ENCODE measurements at regions not wholly inside any gene's neighbourhood (a gene's known extent, or its start where the extent isn't known, plus 50 kb on each side); places are given as distances from the start of the nearest gene placed in this dataset.

DNA sequence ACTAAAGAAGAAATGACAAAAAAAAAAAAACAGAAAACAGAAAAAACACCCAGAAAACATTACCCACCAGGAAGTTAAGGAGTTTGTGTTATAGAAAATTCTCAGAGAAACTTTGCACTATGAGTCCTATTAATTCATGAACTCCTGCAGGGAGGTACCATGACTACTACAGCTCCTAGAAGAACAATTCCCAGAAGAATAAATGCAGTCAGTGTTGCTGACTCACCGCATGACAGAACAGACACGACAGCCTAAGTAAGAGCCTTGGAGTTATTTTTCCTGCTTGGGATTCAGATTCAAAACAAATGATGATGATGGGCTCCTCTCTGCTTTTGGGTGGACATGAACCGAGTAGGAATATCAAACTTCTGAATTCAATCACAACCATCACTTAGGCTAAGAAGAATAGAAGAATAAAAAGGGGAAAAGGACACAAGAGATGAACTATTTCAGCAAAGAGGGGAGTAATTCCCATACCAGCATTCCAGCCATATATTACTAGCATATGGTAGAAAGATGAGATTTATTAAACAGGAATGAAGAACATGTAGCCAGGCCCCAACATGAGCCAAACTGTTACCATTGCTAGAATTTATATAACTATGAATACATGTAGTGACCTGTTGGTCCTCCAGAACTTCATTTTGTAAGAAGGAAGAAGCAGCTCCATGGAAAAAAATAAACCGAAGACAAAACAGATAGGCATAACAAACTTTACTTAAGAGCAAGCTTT, 209.6 kb upstream of the PDE4D start:
- H3K4me3 ChIP-seq (ENCODE audit: low read depth, low read length), result no peak overlapping the region
- no peak for DNase-seq (ENCODE audit: low read depth)
- TF ChIP-seq CTCF (conservative IDR thresholded peaks at IDR 0.05; ENCODE audit: low read depth, low read length), result no peak

- no peak for TF ChIP-seq CTCF (conservative IDR thresholded peaks at IDR 0.05; ENCODE audit: low read depth, low read length)
- H3K4me3 ChIP-seq (ENCODE audit: low read depth, low read length), result no peak overlapping the region
- DNase-seq (ENCODE audit: low read depth), result no peak
Measured at GRCh38 chr5:60101573-60101972, 208.0 kb upstream of the PDE4D start.

DNA sequence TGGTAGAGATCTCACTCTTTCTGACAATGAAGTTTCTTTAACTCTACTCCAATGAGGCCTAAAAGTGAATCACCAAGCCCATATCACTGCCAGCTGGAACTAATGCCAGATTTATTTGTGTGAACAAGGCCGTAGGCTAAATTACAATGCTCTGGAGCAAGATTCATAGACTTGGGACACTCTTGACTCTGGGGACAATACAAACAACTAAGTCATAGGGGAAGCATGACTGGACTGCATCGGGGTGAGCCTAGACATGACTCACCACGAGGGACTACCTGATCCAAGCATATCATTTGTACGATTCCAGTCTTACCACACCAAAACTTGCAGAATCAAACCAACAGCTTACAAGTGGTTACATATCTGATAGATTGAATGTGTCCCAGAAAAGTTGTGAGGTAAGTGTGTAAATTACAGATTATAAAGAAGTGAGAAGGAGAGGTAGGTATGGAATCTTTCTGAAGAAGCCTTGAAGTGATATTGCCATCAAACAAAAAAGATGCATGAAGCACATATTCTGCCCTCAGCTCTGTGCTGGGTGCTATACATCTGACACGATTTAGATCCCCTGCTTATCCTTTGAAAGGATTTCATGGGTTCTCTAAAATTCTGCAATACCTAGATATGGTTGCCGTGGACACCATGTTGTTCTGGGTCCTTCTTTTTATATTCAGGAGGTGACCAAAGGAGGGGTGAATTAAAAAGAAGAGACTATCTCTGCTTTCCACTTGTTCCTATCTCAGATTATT, 199.3 kb upstream of the PDE4D start:
- DNase-seq (ENCODE audit: low read depth), result no peak
- TF ChIP-seq CTCF (conservative IDR thresholded peaks at IDR 0.05; ENCODE audit: low read depth, low read length), result no peak
- H3K4me3 ChIP-seq (ENCODE audit: low read depth, low read length), result no peak overlapping the region

DNA sequence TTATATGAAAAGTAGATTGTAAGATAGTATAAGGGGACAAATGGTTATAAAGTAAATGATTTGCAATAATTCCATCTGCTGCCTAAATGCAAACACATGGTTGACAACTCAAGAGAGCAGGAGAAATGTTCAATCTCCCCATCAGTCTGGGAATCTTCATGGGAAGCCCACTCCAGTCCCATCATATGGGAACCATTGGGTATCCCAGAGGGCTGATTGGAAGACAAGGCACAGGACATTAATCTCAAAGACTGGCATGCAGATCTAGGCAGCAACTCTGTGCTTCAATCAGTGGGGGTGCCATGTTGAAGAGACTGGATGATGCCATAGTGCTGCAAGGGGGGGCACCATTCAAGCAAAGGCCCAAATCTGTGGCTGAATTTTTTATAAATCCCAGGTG, 193.1 kb upstream of the PDE4D start:
- TF ChIP-seq CTCF (conservative IDR thresholded peaks at IDR 0.05; ENCODE audit: low read depth, low read length), result no peak
- no peak for DNase-seq (ENCODE audit: low read depth)
- H3K4me3 ChIP-seq (ENCODE audit: low read depth, low read length), result no peak overlapping the region

DNA sequence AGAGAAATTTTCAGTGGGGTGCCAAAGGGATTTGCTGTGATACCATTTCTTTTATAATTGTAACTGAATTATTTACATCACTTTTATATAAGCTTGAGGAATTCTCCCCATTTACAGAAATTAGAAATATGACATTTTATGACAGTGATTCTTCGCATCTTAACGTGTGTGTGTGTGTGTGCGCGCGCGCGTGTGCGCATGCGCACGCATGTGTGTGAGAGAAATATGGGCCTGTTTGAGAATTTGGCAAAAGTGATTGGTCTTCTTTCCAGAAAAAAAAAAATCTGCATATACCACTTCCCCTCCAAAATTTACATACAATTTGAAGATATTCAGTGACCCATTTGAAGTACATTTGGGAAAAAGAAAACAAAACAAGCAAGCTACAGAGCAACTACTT, 190.7 kb upstream of the PDE4D start:
- TF ChIP-seq CTCF (conservative IDR thresholded peaks at IDR 0.05; ENCODE audit: low read depth, low read length), result no peak
- no peak overlapping the region for H3K4me3 ChIP-seq (ENCODE audit: low read depth, low read length)
- DNase-seq (ENCODE audit: low read depth), result no peak

DNA sequence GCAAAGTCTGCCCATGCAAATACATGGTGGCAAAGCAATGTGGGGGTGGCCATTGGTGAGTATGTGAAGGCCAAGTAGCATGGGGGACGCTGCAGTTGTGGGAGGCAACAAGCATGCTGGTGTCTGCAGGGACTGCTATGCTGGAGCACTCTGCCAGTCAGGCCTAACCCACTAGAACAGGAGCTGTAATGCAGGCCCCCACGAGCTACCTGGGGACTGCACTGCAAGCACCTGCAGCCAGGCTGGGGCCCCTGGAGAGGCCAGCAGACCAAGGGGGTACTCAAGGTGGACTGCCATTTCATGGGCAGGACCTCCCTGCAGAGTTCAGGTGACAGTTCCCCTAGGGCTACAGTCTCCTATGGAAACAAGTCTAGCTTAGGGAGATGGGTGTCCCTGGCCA, 183.8 kb upstream of the PDE4D start:
- no peak for TF ChIP-seq CTCF (conservative IDR thresholded peaks at IDR 0.05; ENCODE audit: low read depth, low read length)
- H3K4me3 ChIP-seq (ENCODE audit: low read depth, low read length), result no peak overlapping the region
- DNase-seq (ENCODE audit: low read depth), result no peak
